GM23338 (cell line): ENCODE measurements at regions not wholly inside any gene's neighbourhood (a gene's known extent, or its start where the extent isn't known, plus 50 kb on each side); places are given as distances from the start of the nearest gene placed in this dataset.

Experiments used
- EZH2phosphoT487 ChIP-seq: fragments of 200-600 bp; sonication (generic); IDR thresholded peaks from one replicate; pipeline ENCODE4 v1.8.1; 2018; ENCODE audit warnings: antibody characterized with exemption; ENCODE audit not compliant: unreplicated experiment
- JUNB ChIP-seq: IDR thresholded peaks from one replicate; pipeline ENCODE4 v1.6.1; 2016; ENCODE audit warnings: antibody characterized with exemption; ENCODE audit not compliant: unreplicated experiment
- POLR2AphosphoS5 ChIP-seq: IDR thresholded peaks from 2 replicates; pipeline ENCODE4 v1.6.1; 2016; ENCODE audit warnings: antibody characterized with exemption, low read depth
- REST ChIP-seq: IDR thresholded peaks from one replicate; pipeline ENCODE4 v1.6.1; 2018; ENCODE audit warnings: antibody characterized with exemption; ENCODE audit not compliant: unreplicated experiment
- STAT1 ChIP-seq: IDR thresholded peaks from one replicate; pipeline ENCODE4 v1.6.1; 2016; ENCODE audit warnings: antibody characterized with exemption; ENCODE audit not compliant: unreplicated experiment
- TF ChIP-seq, protein P1 (sequence below), 2 experiments: fragments of 200-600 bp in 1 of 2; sonication (generic) in 1 of 2; conservative IDR thresholded peaks; 2 replicates each; pipeline versions ENCODE4 v1.5.1 to v1.6.1; 2016 to 2017; ENCODE audit warnings: antibody characterized with exemption in 2 of 2, low read depth in 2 of 2, mild to moderate bottlenecking in 2 of 2, moderate library complexity in 1 of 2

DNA sequence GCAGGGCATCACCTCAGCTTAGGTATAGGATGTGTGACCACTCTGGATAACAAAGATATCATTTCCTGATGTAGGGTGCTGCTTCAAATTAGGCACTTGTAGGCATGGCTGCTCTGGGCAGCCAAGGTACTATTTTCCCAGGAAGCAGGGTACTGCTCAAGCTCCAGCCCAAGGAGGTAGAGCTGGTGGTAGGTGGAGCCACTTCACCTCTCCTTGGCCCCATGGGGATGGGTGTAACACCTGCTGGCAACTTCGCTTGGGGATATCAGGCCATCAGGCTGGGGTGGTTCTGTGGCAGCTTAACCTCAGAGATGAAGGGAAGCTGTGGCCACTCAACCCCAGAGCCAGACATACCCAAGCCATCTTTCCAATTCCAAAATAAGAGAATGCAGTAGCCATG is 147.1 kb upstream of the IGF1R start:
- TF ChIP-seq, protein P1, sequence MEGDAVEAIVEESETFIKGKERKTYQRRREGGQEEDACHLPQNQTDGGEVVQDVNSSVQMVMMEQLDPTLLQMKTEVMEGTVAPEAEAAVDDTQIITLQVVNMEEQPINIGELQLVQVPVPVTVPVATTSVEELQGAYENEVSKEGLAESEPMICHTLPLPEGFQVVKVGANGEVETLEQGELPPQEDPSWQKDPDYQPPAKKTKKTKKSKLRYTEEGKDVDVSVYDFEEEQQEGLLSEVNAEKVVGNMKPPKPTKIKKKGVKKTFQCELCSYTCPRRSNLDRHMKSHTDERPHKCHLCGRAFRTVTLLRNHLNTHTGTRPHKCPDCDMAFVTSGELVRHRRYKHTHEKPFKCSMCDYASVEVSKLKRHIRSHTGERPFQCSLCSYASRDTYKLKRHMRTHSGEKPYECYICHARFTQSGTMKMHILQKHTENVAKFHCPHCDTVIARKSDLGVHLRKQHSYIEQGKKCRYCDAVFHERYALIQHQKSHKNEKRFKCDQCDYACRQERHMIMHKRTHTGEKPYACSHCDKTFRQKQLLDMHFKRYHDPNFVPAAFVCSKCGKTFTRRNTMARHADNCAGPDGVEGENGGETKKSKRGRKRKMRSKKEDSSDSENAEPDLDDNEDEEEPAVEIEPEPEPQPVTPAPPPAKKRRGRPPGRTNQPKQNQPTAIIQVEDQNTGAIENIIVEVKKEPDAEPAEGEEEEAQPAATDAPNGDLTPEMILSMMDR (conservative IDR thresholded peaks at IDR 0.05; ENCODE audit: low read depth in 2 of 2) = no peak
- TF ChIP-seq STAT1 = no peak
- no peak for TF ChIP-seq JUNB
- no peak for TF ChIP-seq REST
- no peak for TF ChIP-seq EZH2phosphoT487
- no peak for TF ChIP-seq POLR2AphosphoS5
